GF-D8 (cell line): ENCODE measurements at regions not wholly inside any gene's neighbourhood (a gene's known extent, or its start where the extent isn't known, plus 50 kb on each side); places are given as distances from the start of the nearest gene placed in this dataset.
"Not testable (repeated sequence)": the region's sequence is repeated elsewhere in the genome, so short reads cannot be mapped to it uniquely, and the experiment has no call there.

Source experiments
- DNase-seq: peaks from one replicate; lab custom pipeline; 2025; lab: John Stamatoyannopoulos, UW

DNA sequence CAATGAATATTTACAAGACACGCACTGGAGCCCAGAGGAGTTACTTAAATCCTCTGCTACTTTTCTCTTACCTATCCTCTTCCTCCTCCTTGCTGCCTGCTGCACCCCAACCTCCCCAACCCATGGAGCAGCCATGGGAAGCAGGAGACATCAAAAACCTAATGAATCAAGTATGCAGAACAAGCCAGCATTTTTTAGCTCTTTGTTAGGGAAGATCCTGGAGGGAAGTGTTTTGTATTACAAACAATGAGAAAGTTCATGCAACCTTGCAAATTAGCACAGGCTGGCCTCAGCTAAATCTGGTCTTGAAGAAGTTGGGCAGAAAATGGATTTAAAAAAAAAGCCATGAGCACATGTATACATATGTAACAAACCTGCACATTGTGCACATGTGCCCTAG, 498.8 kb downstream of the KIF4B start:
- no peak for DNase-seq

DNA sequence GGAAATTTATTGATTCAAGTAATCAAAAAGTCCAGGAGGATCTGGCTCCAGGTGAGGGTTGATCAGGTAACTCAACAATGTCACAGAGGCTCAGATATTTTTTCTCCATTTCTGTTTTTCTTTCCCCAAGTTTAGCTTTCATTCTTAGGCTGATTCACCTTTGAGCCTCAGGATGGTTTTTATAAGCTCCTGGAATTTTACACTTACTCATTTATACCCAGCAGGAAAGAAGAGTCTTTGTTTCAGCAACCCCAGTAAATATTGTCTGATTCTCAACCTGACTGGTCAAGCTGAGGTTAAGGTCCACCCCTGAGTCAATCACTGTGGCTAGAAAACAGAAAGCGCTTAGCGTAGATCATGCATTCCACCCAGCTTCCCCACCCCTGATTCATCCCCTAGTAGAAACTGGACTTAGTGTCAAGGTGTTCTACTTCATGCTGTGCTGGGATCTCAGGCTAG, 500.6 kb downstream of the KIF4B start:
- no peak for DNase-seq

DNA sequence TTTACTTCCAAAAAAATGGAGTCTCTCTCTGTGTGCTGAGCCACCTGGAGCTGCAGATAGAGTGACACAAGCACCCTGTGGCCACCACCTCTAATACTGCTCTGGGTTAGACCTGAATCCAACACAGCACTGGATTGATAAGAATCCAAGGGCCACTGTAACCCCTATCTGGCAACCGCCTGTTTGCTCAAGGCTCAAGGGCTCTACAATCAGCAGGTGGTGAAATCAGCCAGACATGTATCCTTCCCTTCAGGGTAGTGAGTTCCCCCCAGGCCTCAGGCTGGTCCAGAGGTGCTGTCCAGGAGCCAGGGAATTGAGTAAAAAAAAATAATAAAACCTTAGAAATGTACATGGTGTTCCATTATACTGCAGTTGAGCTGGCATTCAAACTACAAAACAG, 509.0 kb downstream of the KIF4B start:
- DNase-seq: no peak

DNA sequence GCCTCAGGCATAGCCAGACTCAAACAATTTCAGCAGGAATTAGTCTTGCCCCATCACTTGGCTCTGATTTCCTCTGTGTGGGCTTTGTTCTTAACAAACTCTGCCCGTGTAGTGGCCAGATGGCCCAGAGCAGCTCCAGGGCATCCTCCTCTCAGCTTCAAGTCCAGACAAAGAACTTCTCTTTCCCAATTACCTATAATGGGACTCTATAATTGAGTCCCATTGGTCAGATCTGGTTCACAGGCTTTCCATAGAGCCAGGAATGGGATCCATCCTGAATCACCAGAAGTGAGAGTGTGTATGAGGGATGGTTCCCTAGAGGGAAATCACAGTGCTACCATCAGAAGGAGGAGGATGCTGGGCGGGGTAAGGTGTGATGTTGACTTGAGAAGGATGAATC, 515.8 kb downstream of the KIF4B start:
- DNase-seq: no peak

DNA sequence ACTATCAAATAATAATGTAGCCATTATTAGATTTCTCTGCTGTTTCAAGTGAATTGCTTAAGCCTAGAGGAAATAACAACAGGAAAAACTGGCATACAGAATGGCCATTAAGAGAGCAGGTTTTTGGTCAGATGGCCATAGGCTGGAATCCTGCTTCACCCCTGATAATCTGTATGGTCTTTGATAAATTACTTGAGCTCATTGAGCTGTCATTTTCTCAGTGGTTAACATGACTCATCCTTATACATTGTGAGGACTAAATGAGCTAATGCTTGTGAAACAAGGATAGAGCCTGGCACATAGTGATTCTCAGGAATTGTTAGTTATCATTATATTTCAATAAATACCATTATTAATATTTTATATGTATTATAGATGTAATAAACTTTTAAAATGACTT, 516.5 kb downstream of the KIF4B start:
- no peak for DNase-seq

DNA sequence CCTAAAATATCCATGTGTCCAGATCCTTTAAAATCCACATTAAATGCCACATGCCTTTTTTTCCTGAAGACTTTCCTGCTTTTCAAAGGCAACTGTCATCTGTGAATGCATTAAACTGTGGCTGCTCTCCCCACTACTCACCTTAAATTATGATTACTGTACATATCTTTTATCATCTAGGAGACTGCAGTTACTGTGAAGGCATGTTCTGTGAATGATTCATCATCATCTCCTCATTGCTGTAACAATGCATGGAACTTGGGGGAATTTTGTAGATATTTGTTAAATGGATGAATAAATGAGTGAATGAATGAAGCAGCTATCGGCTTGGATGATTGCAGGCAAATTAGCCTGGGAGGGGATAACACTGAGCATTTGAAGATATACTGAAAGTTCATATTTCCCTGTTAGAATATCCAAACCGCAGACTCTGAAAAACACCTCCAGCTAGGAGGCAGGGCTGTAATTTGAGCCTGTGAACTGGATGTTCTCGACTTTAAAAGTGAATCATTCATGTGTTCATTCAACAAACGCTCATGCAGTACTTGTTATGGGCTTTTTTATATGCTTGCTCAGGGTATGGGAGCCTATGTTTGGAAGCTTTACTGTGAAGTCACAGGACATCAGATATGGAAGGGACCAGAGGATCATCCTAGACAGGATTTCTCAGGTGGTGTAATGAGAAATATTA, 519.2 kb downstream of the KIF4B start:
- no peak for DNase-seq

DNA sequence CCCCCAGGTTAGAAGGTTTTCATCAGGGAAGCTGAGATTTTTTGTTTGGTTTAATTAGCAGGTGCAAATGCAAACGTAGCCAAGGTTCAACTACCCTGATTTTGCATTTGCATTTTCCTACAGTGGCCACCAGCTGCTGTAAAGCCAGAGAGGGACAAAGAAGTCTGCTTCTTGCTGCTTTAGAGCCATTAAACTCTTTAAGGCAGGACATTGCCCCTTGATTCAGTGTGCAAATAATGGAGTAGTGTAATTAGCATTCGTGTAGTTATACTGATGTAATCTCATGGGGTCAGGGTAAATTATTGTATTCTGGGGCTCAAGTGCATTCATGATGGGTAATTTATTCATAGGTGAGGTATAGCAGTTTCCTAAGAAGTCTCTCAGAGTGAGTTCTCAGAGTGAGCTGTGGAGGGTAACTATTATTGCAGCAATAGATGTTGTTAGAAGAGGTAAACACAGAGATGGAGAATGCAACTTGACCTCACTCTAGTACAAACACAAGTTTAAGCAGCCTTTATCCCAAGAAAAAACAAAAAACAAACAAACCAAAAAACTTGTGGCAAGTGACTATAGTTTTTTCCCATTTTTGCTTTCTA, 526.5 kb downstream of the KIF4B start:
- no peak for DNase-seq

DNA sequence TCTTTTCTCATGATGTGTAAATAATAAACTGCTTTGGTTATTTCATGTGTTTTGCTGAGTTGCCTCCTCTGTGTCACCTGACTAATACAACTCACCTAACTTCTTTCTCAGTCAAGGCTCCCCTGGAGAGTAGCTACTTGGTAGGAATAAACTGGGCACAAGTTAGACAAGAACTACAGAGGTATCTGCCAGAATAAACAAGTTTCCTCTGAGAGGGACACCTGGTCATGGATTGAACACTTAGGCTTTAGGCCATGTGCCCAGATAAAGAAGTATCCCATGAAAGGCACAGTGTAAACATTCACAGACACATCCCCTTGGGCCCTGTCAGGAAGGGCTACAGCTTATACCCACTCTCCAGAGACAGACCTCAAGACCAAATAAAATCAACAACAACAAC, 532.5 kb downstream of the KIF4B start:
- no peak for DNase-seq

DNA sequence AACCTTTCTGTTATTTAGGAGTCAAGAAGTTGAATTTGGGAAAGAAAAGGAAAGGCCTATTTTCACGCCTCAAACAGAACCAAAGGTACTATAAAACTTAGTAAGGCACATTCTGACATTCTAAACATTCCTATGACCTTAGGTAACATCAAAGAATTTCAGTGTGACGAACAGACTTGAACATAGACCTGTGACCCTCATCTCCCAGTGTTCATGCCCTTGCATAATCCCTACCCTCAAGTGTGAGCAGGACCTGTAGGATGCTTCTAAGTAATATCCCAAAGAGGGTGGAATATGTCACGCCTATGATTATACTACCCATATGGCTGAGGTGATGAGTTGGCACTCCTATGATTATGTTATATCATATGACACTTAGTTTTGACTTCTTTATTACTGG, 540.9 kb downstream of the KIF4B start:
- no peak for DNase-seq

DNA sequence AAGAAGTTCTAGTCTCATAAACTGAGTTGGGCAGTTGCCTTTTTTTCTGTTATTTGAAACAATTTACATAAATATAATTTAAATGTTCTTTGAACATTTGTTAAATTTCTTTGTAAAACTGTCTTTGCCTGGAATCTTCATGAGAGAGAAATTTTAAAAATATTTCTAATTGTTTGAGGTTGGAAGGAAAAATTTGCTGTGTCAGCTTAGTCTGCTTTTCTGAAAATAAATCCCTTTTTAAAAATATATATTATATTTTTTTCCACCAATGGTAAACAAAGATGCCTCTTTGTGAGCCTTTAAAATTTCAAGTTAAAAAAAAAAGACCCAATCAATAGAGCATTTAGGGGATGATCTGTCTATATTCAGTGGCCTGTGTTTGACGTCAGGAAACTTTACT, 542.7 kb downstream of the KIF4B start:
- no peak for DNase-seq

DNA sequence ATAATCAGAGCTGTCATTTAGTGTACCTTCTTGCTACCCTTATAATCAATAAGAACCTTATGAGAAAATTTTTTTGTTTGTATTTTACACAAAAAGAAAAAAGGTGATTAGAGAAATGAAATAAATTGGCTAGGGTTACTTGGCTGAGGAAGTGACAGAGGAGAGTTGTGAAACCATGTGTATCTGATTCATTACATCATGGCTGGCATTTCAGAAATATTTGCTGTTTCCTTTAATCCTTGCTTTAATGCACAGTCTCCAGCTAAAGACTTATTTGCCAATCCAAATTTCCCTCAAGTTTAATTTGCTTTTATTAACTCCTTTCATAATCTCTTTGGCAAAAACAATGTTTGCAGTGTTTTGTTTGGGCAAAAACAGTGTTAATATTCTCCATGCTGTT, 543.1 kb downstream of the KIF4B start:
- DNase-seq: no peak

DNA sequence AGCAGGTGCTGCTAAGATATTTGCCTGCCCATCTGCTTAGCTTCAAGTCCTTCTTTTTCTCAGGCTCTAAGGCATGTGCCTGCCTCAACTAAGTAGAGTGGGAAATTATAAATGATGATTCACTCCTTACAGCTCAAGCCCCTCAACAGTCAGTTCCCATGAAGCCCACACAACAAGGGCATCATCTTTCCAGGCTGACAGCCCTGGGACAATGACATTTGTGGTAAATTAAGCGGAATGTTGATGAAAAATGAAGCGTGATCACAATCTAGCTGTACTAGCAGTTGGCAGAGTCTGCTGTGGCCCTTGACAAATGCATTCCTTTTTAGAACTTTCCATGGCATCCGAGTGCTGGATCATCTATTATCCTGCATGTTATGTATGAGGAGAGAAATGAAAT, 548.6 kb downstream of the KIF4B start:
- no peak for DNase-seq

DNA sequence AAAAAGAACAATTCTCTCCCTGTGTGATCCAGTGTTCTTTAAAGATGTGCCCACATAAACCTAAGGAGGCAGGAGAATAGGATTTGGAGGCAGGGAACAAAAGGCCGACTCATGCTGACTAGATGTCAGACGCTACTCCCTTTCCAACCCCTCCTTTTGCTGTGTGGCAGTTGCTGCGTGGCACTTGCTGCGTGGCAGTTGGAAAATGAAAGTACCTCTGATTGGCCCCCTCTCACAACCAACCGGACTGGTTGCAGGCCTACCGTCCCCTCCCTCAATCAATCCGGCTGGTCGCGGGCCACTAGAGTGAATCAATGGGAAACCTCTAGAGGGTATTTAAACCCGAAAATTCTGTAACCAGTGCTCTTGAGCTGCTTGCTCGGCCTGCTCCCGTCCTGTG, 551.0 kb downstream of the KIF4B start:
- no peak for DNase-seq

DNA sequence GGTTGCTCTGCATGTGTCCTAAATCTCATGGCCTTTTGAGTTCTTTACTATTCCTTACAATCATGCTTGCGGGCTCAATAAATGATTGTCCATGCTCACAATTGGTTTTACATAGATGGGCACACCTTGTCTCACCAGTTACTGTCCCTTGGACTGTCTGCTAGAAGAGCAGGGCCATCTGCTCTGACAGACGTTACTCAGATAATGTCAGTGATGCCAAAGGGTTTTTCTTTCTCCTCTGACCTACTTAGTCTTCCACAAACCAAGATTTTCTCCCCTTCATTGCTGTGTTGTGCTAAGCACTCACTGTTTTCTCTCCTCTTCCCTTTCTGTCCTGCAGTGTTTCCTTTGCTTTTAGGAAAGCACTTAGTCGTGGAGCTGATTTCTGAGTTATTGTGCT, 562.3 kb downstream of the KIF4B start:
- no peak for DNase-seq

DNA sequence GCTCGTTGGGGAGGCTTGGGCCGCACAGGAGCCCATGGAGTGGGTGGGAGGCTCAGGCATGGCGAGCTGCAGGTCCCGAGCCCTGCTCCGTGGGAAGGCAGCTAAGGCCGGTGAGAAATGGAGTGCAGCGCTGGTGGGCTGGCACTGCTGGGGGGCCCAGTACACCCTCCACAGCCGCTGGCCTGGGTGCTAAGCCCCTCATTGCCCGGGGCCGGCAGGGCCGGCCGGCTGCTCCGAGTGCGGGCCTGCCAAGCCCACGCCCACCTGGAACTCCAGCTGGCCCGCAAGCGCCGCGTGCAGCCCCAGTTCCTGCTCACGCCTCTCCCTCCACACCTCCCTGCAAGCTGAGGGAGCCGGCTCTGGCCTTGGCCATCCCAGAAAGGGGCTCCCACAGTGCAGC, 573.3 kb downstream of the KIF4B start:
- DNase-seq: not testable (repeated sequence)

DNA sequence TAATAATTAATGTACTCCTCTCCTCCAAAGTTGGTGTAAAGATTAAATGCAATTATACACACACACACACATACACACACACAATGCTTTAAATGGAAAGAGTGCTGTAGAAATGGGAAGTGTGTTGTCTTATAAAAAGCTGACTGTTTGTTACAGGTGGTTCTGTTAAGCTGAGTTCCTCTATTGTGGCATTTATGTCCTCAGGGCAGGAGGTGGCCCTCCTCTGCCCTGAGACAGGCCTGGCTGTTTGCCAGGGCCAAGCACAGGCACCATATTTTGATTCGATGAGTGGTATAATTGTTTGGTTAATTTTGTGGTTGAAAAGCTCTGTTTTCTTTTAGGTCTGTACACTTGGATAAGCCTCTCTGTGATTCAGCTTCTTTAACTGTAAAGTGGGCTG, 573.9 kb downstream of the KIF4B start:
- no peak for DNase-seq

DNA sequence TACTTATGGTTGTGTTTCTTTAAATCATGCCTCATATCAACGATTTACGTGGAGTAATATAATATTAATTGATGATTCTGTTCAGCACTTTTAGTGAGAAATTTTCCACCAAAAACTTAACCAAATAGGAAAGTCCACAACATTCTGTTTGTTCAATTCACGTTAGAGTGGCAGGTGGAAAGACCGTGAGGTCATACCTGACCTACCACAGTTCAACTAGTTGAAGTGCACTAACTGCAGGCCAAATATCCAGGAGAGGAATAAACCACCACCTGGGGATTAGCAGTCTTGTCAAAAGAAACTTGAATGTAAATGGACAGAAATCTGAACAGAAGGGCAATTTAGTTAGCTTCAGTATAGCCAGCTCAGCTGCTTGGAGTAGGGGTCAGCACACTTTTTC, 577.7 kb downstream of the KIF4B start:
- no peak for DNase-seq

DNA sequence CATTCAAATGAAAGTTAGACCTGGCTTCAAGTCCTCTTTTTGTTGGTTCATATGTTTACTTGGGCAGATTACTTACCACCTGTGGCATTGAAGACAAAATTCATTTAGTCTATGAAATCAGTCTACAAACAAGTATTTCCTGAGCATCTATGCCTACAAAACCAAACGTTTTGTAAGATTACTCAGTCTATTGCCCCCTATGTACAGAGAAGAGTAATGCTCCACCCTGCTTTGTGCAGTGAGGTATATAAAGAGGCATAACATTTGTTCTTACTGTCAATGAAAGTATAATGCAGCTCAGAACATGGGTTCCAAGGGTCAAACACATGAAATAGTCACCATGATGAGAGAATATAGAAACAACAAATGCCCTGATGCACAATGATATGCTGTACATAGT, 580.7 kb downstream of the KIF4B start:
- no peak for DNase-seq

DNA sequence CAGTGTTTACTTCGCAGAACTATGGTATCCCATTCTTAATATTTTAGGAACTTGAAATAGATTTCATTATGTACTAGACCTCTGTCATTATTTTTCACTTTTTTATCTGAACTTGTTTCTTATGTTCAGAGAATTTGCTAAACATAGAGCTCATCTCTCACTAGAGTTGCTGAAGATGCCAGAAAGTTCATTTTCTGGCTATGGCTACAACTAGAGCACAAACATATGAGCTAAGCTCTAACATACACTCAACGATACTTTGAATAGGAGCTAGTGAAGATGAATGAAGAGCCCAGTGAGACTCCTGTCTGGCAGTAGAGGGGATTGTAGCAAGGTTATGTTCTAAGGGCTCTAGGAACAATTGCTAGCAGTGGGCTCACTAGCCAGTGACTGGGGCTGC, 582.2 kb downstream of the KIF4B start:
- no peak for DNase-seq

DNA sequence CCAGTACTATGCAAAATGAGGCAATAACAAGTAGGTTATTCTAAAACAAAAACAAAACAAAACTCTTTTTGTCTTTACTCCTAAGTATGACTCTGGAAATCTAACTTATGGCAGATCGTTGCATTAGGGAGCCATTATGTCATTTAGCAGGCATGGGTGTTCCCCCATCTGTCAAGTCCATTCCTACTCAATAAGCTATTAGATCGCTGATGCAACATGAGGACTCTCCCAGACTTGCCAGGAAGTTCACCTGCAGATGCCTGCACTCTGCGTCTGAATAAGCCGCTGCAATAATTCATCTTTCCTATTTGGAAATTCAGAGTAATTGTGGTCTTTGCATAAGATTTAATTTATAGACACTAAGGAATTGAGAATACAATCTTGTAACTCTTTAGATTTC, 585.0 kb downstream of the KIF4B start:
- DNase-seq: no peak

DNA sequence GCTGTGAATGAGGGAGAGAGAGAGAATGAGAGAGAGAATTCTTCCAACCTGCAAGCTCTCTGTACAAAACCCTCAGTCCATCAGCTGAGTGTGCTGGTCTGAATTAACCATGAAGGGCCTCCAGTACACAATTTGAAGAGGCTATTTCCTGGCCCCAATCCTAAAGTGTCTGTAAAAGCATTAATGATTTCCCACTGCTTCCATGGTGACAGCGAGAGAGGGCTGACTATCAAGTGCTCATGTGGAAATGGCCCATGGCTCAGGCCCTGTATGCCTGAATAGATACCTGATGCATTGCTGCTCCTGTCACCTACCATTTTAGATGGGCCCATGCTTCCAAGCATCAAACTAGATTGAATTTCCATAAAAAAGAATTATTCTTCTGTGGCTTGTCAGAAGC, 592.4 kb downstream of the KIF4B start:
- DNase-seq: no peak

DNA sequence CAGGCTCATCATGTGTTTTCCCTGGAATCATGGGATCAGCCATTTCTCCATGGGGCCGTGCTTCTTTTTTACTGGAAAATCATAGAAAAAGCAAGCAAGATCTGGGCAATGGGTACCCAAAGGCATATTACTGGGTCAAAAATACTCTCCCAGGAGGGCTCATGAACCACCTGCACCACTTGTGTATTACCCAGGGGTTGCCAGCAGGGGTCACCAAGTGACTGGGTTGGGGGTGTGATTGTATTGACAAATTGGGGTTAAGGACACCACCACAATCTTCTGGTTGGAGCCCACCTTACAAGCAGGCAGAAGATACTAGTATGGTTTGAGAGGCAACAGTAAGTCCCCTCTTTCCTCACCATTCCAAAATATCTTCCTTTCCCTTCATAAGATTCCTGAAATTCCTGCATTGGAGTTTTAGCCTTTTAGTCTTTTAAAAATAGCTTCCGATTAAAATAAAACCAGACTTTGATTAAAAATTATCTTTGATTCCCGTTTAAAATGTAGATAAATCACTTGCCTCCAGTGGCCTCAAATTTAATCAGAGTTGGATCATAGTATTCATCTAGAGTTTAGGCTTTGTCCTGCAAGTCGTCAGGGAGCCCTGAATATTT, 603.3 kb downstream of the KIF4B start:
- DNase-seq: no peak

DNA sequence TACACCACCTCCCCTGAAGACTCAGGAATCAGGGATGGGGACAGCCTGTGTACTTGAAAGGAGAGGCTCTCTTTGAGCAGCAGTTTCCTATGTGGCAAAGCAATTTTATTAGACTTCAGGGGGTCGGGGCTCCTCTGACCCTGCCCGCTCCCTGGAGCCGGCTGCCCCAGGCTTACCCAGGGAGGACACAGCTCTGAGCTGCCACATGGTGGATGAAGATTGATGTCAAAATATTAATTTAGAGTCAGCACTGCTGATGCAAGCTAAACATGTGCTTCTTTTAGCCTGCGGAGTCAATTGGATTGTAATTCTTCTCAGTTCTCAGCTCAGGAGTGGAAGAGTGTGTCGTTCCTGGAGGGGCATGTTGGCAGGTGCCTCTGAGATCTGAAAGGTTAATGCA, 606.1 kb downstream of the KIF4B start:
- no peak for DNase-seq
